ENCODE measurements at regions not wholly inside any gene's neighbourhood (a gene's known extent, or its start where the extent isn't known, plus 50 kb on each side); places are given as distances from the start of the nearest gene placed in this dataset.

DNA sequence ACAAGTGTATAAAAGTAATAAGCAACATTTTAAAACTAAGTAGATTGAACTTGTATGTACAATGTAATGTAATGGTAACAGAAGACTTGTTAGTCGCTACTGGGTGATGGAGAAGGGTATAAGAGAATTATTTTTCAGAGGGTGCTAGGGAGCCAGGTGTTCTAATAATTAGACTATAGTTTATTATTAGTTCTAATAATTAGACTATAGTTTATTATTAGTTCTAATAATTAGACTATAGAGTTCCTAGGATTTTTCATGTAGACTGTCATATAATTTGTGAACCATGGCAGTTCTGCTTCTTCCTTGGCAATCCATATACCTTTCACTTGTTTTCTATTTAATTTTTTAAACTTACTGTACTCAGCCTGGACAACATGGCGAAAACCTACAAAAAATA lies 117.3 kb upstream of the TSPAN5 start:
- Histone ChIP-seq H3K4ac (ENCODE audit: low read depth, low read length) (no peak overlapping the region), H2BK120ac (ENCODE audit: low read depth, low read length, poor library complexity, severe bottlenecking) (no peak overlapping the region), H3K14ac (ENCODE audit: insufficient read depth, low read length) (no peak overlapping the region), H3K4me2 (ENCODE audit: insufficient read depth, insufficient read length, low read length) (no peak overlapping the region), H3K23ac (ENCODE audit: insufficient read length, low read depth, low read length) (no peak overlapping the region), H2BK15ac (ENCODE audit: low read depth, low read length) (no peak overlapping the region), H3K23me2 (ENCODE audit: insufficient read length, low read depth, low read length, poor library complexity, severe bottlenecking) (no peaks in the 10 kb centered on the region), H3K27ac (ENCODE audit: insufficient read length, low read depth, low read length) (no peak overlapping the region), H2AK5ac (ENCODE audit: insufficient read length, low read length) (no peak overlapping the region), H3K9me3 (ENCODE audit: control insufficient read depth, low read depth, low read length) (no peaks in the 10 kb centered on the region), H2BK20ac (ENCODE audit: low read depth, low read length, poor library complexity, severe bottlenecking) (no peak overlapping the region), H3K56ac (ENCODE audit: insufficient read length, low read depth, low read length) (no peak overlapping the region), H4K20me1 (ENCODE audit: control insufficient read depth, insufficient read depth, insufficient read length) (no peaks in the 10 kb centered on the region), H4K5ac (ENCODE audit: insufficient read length, low read depth, low read length) (no peak overlapping the region), H3K79me1 (ENCODE audit: insufficient read depth, low read depth, low read length, poor library complexity, severe bottlenecking) (no peaks in the 10 kb centered on the region), H3K9ac (ENCODE audit: extremely low read depth, insufficient read length, low read length) (no peak overlapping the region), H4K8ac (replicated peaks; ENCODE audit: insufficient read length, low read depth, low read length) (no peak overlapping the region), H3T11ph (ENCODE audit: low read length) (no peak overlapping the region), H2AFZ (ENCODE audit: low read length) (no peak overlapping the region), H2BK5ac (ENCODE audit: insufficient read length, low read length) (no peak overlapping the region), H2BK12ac (ENCODE audit: insufficient read length, low read depth, low read length) (no peak overlapping the region), H3K4me1 (ENCODE audit: insufficient read depth, low read length) (no peaks in the 10 kb centered on the region), H4K91ac (ENCODE audit: insufficient read length, low read depth, low read length) (no peak overlapping the region), H3K18ac (ENCODE audit: insufficient read length, low read depth, low read length) (no peak overlapping the region), H3K79me2 (ENCODE audit: insufficient read depth, low read length) (no peaks in the 10 kb centered on the region), H3K27me3 (ENCODE audit: insufficient read depth, low read length) (no peaks in the 10 kb centered on the region)
- Mint-ChIP-seq H3K27me3 (ENCODE audit: low read depth) (no peaks in the 10 kb centered on the region), H3K4me1 (peaks cover under 1 to 3% of the 10 kb centered on the region in 2 experiments), H3K4me3 (no peak overlapping the region), H3K36me3 (ENCODE audit: insufficient read depth in 1 of 3, low read depth in 3 of 3) (no peaks in the 10 kb centered on the region), H3K9me3 (no peaks in the 10 kb centered on the region), H3K27ac (no peak overlapping the region)
- WGBS (ENCODE audit: extremely low coverage, insufficient read length, low lambda C conversion rate): no CpG with 5 or more reads among the region's 2 CpGs
- TF ChIP-seq, protein P1, sequence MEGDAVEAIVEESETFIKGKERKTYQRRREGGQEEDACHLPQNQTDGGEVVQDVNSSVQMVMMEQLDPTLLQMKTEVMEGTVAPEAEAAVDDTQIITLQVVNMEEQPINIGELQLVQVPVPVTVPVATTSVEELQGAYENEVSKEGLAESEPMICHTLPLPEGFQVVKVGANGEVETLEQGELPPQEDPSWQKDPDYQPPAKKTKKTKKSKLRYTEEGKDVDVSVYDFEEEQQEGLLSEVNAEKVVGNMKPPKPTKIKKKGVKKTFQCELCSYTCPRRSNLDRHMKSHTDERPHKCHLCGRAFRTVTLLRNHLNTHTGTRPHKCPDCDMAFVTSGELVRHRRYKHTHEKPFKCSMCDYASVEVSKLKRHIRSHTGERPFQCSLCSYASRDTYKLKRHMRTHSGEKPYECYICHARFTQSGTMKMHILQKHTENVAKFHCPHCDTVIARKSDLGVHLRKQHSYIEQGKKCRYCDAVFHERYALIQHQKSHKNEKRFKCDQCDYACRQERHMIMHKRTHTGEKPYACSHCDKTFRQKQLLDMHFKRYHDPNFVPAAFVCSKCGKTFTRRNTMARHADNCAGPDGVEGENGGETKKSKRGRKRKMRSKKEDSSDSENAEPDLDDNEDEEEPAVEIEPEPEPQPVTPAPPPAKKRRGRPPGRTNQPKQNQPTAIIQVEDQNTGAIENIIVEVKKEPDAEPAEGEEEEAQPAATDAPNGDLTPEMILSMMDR (conservative IDR thresholded peaks at IDR 0.05): no peak
- no peak for DNase-seq

Measured in H9 (cell line).